G401 (cell line): ENCODE measurements at regions not wholly inside any gene's neighbourhood (a gene's known extent, or its start where the extent isn't known, plus 50 kb on each side); places are given as distances from the start of the nearest gene placed in this dataset.
"Not testable (repeated sequence)": the region's sequence is repeated elsewhere in the genome, so short reads cannot be mapped to it uniquely, and the experiment has no call there.

Experiments used
- DNase-seq: peaks from one replicate; pipeline ENCODE4 v3.0.0-alpha.2; 2015; ENCODE audit warnings: low spot score
- in situ Hi-C: cut with HindIII; loops from 2 replicates; pipeline ENCODE4 v1.10.0; 2016; ENCODE audit warnings: low sequenced_read_pairs, mixed read lengths

DNA sequence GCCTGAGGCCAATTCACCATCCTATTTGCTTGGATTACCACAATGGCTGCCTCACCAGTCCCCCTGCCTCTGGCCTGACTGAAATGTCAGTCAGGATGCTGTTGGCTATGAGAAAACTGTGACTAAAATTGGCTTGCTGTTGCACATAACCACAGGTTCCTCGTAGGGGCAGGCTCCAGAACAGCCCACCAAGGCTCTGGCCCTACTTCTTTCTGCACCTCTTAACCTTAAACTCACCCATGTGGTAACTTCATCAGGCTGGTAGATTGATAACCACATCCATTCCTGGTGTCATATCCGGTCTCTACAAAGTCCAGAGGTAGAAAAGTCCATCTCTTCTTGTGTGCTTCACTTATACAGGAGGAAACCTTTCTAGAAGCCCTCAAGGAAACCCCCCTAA lies 172.4 kb upstream of the PLXNC1 start:
- in situ Hi-C loops, result no loop called here
- no peak for DNase-seq

DNA sequence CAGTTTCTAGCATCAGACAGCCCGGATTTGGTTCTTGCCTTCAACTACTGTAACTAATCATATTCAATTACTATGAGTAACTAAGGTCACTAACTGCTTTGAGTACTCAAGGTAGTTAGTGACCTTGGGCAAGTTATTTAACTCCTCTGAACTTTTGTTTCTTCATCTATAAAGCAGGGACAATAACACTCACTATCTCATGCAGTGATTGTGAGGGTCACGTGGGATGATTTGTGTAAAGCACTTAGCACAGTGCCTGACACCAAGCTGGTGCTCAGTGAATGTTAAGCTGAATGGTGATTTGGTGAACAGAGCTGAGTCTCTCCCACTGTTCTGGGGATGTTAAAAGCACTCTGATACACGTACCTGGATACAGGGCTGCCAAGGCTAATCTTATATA lies 171.3 kb upstream of the PLXNC1 start:
- in situ Hi-C loops, result no loop called here
- DNase-seq, result no peak

DNA sequence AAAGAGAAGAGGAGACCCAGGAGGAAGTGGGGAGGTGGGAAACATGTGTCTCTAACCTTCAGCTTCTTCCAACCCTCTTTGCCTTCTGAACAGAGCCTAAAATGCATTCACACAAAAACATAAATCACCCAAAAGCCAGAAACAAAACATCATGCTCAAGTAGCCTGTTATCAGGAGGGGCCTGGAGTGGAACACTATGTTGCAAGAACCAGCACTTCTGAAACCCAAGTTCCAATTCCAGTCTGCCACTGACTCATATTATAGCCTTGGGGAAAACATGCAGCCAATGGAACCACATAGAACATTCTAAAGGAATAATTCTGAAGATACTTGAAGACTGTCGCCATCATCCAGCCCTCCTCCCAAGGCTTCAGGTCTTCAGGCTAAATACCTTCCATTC lies 169.8 kb upstream of the PLXNC1 start:
- DNase-seq, result no peak
- in situ Hi-C loops, result no loop called here

DNA sequence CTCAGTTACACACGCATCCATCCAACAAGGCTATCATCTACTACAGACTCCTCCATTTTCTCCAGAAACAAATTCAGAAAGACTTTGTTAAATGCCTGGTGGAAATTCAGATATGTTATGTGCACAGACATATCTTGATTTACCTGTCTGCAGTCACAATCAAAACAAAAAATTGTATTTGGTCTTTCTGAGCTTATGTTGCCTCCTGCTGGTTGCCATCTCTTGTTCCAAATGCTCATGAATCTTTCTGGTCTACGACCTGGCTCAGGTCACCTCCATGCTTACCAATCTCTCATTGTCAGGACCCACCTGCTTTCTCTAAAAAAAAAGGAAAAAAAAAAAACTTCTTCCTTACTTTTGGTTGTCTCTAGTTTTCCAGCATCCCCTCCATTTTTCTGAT lies 169.2 kb upstream of the PLXNC1 start:
- in situ Hi-C loops, result no loop called here
- DNase-seq, result no peak

DNA sequence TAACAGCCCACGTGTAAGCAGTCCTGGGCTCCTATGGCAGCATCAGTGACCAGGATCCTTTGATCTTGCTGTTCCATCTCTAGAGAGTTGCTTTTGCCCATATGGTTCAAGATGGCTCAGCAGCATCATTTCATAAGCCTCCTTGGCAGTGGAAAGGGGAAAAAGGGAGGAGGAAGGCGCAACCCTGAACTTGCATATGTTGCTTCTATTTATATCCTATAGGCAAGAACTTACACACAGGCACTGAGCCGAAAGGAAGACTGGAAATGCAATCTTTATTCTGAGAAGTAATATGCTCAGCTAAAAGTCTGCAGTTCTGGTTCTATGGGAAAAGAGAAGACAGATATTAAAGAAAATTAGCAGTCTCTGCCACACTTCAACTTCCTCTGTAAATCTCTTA lies 167.7 kb upstream of the PLXNC1 start:
- no peak for DNase-seq
- in situ Hi-C loops, result no loop called here

DNA sequence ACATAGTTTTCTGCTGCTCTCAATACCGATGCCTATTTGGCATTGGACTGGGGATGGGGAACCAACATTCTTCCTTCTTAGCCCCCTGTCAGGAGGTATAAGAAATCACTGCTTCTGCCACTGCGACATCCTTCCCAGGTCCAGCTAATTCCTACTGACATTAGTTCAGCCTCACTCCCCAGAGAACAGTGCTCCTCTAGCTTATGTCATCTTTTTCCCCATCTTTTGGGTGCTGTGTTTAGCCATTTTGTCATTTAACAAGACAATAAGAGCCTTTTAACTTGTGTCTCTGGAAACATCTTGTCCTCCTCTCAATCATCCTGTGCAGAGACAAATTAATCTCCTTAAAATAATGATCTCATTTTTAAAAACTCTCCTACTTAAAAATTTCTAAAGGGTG lies 167.0 kb upstream of the PLXNC1 start:
- no peak for DNase-seq
- in situ Hi-C loops, result no loop called here

DNA sequence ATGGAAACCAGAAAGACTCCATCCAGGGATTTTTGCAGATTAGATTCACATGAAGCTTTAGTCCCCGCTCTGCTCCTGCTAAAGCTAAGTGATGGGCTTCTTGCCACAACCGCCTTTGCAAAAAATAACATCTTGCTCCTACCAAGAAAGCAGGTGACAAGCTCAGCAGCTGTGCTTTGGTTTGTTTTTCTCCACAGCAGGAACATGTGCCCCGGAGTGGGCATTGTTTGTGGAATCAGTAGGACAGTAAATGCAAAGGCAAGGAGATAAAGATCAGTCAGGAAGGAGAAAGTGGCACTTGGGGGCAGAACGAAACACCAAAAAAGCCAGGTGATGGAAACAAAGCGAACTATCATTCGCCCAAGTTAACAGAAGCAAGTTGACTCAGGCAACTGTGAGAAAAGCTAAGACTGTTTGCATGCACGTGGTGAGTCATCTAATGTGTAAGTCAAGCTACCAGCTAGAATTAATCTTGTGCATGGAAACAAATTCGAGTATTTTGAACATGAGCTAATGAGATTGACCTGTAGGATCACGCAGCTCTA lies 165.5 kb upstream of the PLXNC1 start:
- in situ Hi-C loops, result no loop called here
- DNase-seq, result no peak

DNA sequence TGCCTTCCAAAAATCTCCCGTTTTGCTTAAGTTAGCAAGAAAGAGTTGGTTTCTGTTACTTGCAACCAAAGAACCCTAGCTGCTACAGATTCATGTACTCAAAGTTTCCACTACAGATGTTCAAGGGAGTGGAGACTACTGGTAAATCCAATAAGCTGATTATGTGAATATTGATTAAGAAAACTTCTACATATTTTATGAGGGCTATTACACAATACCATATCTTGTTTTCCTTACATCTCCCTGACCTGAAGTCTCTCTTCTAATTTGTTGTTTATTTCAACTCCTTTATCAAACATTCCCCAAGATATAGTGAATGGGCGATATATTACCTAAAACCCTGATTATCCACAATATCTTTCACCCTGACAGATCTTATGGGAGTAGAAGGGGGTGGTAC lies 164.4 kb upstream of the PLXNC1 start:
- DNase-seq, result no peak
- in situ Hi-C loops, result no loop called here

DNA sequence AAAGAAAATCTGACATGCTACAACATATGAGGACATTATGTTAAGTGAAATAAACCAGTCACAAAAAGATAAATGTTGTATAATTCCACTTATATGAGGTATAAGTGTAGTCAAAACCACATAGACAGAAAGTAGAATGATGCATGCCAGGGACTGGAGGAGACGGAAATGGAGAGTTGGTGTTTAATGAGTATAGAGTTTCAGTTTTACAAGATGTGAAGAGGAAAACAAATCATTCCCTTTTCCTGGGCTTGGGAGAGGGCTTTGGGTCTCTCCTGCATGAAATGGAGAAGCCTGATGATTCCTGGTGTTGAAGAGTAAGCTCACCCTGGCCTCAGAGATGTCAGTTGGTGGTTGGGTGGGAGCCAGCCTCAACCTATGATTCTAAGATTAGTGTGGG lies 158.4 kb upstream of the PLXNC1 start:
- DNase-seq, result no peak
- in situ Hi-C loops, result no loop called here

DNA sequence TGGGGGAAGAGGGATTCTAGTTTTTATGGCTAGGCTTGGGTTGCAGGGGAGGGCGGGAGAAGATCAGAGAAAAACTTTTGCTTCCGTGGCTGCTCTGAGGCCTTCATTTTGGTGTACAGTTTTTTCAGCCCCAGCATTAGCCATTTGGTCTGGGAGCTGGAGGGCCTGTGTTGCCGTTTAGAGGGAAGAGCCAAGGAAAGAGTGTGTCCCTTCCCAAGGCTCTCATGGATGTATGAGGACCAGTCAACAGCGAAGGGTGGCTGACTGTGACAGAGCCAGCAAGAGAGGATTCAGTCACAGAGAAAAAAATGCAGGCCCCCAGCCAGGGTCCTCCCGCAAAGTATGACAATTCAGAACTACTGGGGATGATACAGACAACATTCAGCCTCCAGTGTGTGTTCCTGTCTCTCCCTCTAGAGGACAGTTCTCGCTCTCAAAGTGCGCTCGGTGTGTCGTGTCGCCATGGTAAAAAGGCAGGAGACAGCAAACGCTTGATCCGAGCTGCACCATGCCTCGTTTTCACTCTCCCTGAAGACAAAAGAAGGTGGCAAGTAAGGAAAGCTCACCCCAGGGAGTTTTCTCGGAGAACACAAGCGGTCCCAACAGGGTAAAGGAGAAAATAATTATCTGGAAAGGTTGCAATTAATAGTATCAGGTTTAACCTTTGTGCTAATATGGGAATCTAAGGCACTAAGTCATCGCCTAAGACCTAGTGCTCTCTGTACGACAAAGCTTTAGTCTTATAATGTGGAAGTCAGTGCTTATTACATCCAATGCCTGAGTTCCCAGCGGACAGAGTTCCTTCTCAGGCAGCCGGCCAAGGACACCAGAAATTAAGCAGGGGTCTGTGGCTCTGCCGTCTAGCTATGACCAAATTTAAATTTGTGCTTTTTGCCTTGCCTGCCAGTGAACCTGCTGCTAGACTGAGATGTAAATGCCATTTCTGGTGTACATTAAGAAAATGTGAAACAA lies 157.3 kb upstream of the PLXNC1 start:
- in situ Hi-C loops, result no loop called here
- DNase-seq, result peak; percentile 41

DNA sequence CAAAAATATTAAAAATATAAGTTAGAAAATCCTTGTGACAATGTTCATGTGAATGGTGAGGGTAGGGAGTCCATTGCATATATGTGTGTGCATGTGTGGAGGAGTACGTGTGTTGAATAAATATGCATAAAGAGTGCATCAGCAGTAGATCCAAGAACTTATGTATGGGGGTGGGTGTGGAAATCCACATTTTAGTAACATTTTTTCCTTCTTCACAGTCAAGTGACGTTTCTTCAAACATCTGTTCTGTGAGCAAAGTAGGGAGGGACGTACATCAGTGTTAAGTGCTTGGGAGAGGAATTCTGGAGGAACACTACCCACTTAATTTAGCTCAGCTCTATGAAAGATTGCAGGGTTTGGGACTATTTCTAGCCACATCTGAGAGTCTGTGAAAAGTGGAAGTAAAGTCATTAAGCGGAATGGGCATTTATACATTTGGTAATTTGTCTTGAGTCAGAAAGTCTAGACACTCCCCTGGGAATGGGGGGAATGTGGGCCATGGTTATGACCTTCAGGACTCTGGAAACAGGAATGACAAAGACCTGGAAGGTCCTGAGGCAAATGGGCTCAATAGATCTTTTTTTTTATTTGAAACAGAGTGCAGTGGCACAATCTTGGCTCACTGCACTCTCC lies 156.4 kb upstream of the PLXNC1 start:
- in situ Hi-C loops, result no loop called here
- DNase-seq, result no peak

DNA sequence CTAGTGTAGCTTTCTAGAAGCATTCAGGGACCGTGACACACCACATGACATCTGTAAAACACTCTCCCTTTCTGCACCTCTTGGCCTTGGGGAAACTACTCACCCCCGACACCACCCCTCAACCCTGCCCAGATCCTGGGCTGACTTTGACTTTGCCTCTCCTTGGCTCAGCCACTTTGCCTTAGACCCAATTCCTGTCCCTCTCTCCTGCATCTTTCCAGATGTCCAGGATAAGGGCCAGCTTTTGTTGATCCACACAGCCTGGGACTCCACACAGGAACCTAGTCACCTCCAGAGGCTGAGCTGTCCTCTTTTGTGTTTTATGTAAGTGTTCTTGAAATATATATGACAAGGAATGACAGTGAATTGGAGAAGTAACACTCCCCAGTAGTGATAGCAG lies 153.7 kb upstream of the PLXNC1 start:
- in situ Hi-C loops, result no loop called here

DNA sequence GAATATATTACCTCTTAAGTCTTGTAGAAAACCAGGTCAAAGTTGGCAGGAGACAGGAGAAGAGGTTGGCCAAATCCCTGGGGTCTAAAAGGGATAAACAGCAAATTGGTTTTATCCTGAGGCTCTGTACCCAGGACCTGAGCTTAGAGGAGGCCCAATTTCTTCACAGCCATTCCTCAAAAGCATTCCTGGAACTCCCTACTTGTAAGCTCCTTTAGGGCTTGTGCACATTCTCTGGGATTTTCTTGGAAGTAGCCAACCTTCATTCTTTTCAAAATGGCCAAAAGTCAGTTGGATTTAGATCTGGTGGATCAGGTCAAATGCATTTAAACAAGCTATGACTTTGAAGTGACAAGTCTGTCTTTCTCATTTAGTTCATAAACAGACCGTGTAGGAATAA lies 152.1 kb upstream of the PLXNC1 start:
- no peak for DNase-seq
- in situ Hi-C loops, result no loop called here

More for the DNA sequence above, 153.7 kb upstream of the PLXNC1 start:
- no peak for DNase-seq

DNA sequence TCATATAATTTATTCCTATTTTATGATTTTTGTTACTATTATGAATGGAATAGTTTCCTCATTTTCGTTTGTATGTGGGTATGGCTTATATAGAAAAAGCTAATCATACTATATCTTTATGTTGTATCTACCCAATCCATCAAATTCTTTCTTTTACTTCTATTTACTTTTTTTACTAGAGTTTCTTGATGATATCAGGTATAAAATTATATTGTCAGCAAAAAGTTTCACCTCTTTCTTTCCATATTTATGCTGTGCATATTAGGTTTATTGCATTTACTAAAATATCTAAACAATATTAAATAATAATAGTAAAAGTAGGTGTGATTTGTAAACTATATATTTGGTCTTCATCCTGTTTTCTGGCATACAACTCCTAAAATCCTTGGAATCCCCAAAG lies 146.7 kb upstream of the PLXNC1 start:
- DNase-seq, result no peak
- in situ Hi-C loops, result no loop called here

DNA sequence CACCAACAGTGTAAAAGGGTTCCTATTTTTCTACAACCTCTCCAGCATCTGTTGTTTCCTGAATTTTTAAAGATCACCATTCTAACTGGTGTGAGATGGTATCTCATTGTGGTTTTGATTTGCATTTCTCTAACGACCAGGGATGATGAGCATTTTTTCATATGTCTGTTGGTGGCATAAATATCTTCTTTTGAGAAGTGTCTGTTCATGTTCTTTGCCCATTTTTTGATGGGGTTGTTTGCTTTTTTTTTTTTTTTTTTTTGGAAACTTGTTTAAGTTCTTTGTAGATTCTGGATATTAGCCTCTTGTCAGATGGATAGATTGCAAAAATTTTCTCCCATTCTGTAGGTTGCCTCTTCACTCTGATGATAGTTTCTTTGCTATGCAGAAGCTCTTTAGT lies 145.5 kb upstream of the PLXNC1 start:
- in situ Hi-C loops, DNase-seq: not testable (repeated sequence)

DNA sequence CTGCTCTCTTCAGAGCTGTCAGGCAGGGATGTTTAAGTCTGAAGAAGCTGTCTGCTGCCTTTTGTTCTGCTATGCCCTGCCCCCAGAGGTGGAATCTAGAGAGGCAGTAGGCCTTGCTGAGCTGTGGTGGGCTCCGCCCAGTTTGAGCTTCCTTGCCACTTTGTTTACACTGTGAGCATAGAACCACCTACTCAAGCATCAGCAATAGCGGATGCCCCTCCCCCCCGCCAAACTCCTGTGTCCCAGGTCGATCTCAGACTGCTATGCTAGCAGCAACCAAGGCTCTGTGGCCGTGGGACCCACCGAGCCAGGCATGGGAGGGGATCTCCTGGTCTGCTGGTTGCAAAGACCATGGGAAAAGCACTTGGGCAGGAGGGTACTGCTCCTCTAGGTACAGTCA lies 140.5 kb upstream of the PLXNC1 start:
- DNase-seq, in situ Hi-C loops: not testable (repeated sequence)

DNA sequence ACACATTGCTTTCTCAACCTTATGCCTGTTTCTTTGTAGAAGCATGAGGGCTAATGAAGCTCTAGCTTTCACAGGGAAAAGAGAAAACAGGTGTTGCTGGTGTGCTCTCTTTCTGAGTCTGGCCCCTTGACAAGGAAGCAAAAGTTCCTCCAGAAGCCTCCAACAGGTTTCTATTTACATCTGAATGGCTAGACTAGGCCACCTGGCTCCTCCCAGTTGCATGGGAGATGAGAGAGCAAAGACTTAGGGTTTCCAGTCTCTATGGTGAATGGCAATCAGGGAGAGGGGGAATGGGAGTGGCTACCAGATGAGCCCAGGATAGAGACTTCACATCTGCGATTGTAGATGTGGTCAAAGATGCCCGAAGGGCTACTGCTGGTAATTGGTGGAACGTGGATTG lies 138.1 kb upstream of the PLXNC1 start:
- DNase-seq, result no peak

DNA sequence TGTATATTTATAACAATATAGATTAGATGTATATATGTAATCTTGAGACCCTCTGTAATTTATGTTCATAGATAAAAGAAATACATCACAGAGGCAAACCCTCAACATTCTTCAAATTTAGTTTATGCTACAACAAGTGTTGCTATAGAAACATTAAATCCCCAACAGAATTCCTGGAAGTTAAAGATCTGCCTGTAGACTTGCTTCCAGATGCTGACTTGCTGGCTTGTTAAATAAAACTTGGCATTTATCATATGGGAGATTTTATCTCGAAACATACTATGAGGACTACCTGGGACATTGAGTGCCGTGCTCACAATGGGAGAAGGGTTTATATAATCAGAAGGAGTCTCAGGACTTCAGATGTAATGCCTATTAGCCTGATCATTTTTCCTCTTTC lies 136.3 kb upstream of the PLXNC1 start:
- in situ Hi-C loops, result no loop called here
- DNase-seq, result no peak

More for the DNA sequence above, 138.1 kb upstream of the PLXNC1 start:
- in situ Hi-C loops, result no loop called here

DNA sequence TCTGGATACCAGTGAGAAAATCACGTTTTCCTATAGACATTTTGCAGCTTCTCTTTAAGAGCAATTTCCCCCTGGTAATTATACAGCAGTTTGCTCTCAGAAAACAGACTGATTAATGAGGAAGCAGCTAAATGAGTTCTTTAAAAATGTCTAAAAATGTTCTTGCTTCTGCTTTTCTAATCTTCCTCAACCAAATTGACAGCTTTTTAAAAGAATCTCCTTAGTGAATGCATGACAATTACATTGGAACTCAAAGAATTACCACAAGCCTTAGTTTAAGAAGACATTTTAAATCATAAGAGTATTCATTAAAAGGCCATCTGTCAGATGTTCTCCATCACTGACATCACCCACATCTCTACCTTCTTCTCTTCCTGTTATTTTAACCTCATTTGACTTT lies 135.8 kb upstream of the PLXNC1 start:
- in situ Hi-C loops, result no loop called here
- no peak for DNase-seq

DNA sequence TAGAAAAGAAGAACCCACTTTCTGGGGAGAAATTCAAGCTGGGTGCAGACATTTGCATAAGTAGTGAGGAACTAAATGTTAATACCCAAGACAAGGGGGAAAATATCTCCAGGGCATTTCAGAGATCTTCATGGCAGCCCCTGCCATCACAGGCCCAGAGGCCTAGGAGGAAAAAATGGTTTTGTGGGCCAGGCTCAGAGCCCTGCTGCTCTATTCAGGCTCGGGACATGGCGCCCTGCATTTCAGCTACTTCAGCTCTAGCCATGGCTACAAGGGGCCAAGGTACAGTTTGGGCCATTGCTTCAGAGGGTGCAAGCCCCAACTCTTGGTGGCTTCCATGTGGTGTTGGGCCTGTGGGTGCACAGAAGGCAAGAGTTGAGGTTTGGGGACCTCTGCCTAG lies 131.1 kb upstream of the PLXNC1 start:
- DNase-seq, in situ Hi-C loops: not testable (repeated sequence)
